ENCODE measurements at regions not wholly inside any gene's neighbourhood (a gene's known extent, or its start where the extent isn't known, plus 50 kb on each side); places are given as distances from the start of the nearest gene placed in this dataset.

DNA sequence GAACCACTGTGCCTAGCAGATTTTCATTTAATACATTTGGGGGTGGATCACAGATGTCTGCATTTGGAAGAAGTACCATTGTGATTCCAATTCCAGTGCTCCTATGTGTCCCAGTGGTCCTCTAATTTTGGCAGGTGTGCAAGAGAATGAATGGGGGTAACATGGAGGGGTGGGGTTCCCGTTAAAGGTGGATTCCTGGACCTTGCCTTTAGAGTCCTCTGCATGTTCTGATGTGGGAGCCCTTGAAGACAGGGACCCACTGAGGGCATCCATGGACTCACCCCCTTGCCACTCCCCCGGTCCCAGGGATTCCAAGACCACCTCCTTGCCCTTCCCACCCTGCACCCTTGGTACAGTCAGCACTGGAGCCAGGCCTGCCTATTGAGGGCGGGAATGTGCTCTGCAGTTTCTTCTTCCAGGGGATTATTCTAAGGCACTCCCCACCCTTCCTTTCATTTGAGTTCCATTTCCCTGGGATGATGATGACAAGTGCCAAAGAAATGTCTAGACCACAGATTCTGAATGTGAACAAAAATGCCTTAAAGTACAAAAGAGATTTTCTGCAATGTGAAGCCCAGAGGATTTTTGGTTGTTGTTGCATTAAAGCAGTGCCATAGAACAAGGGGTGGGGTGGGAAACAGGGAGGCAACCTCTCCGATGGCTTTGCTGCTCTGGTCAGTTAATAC, 119.4 kb upstream of the PTCH1 start:
- no peak overlapping the region for H3K4me3 ChIP-seq (ENCODE audit: low read length)
- no peaks in the 10 kb centered on the region for H4K20me1 ChIP-seq (ENCODE audit: control insufficient read depth, insufficient read depth, low read depth, low read length)
- H3F3A ChIP-seq (ENCODE audit: control insufficient read depth, insufficient read depth): no peaks in the 10 kb centered on the region
- no peaks in the 10 kb centered on the region for H3K9me2 ChIP-seq (replicated peaks; ENCODE audit: control insufficient read depth, low read length)
- no peak for TF ChIP-seq EZH2phosphoT487 (IDR thresholded peaks at IDR 0.05; ENCODE audit: borderline replicate concordance, low read length)
- no peak for TF ChIP-seq CTCF (IDR thresholded peaks at IDR 0.05; ENCODE audit: low read depth, low read length, poor library complexity, severe bottlenecking)
- no peaks in the 10 kb centered on the region for H3K4me1 ChIP-seq (ENCODE audit: control insufficient read depth, low read length)
- no peaks in the 10 kb centered on the region for H3K79me2 ChIP-seq (ENCODE audit: control insufficient read depth, low read length)
- no peaks in the 10 kb centered on the region for H3K9me3 ChIP-seq (ENCODE audit: control insufficient read depth, insufficient read depth, low read length)
- peaks cover 15% of the 10 kb centered on the region; the same call in 1 of the 2 replicates for H3K27me3 ChIP-seq (ENCODE audit: control insufficient read depth, low read length)
- H3K4me2 ChIP-seq (ENCODE audit: low read length): no peak overlapping the region
- H3K36me3 ChIP-seq (ENCODE audit: control insufficient read depth, low read length): no peaks in the 10 kb centered on the region
- no peak overlapping the region for H3K27ac ChIP-seq (ENCODE audit: low read depth, low read length)

DNA sequence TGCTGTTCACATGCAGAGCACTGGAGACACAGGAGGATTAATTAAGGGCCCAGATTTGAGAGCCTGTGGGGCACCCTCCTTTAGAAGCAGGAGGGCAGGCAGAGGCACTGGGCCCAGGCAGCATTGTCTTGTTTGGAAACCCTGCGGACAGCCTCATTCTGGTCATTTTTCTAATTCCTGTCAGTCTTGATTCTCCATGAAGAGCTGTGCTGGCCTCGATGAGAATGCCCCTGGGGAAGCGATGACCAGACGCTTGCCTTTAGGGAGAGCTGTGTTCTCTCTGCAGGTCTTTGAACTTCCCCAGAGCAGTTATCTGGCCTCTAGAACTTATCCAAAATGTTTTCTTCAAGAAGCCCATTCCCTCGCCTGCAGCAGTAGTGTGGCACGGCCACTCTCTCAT, 117.8 kb upstream of the PTCH1 start:
- Histone ChIP-seq H3K4me2 (ENCODE audit: low read length) (no peak overlapping the region), H3K4me1 (ENCODE audit: control insufficient read depth, low read length) (no peaks in the 10 kb centered on the region), H4K20me1 (ENCODE audit: control insufficient read depth, insufficient read depth, low read depth, low read length) (no peaks in the 10 kb centered on the region), H3K27me3 (ENCODE audit: control insufficient read depth, low read length) (peaks cover 7% of the 10 kb centered on the region; the same call in 1 of the 2 replicates), H3K9me2 (replicated peaks; ENCODE audit: control insufficient read depth, low read length) (no peaks in the 10 kb centered on the region), H3F3A (ENCODE audit: control insufficient read depth, insufficient read depth) (no peaks in the 10 kb centered on the region), H3K79me2 (ENCODE audit: control insufficient read depth, low read length) (no peaks in the 10 kb centered on the region), H3K36me3 (ENCODE audit: control insufficient read depth, low read length) (no peaks in the 10 kb centered on the region), H3K9me3 (ENCODE audit: control insufficient read depth, insufficient read depth, low read length) (no peaks in the 10 kb centered on the region), H3K4me3 (ENCODE audit: low read length) (no peak overlapping the region), H3K27ac (ENCODE audit: low read depth, low read length) (no peak overlapping the region)
- no peak for TF ChIP-seq EZH2phosphoT487 (IDR thresholded peaks at IDR 0.05; ENCODE audit: borderline replicate concordance, low read length)

- Histone ChIP-seq H3K9me2 (replicated peaks; ENCODE audit: control insufficient read depth, low read length) (no peaks in the 10 kb centered on the region), H3K4me1 (ENCODE audit: control insufficient read depth, low read length) (no peaks in the 10 kb centered on the region), H3K4me2 (ENCODE audit: low read length) (no peak overlapping the region), H3K27ac (ENCODE audit: low read depth, low read length) (no peak overlapping the region), H3K4me3 (ENCODE audit: low read length) (no peak overlapping the region), H3F3A (ENCODE audit: control insufficient read depth, insufficient read depth) (no peaks in the 10 kb centered on the region), H3K79me2 (ENCODE audit: control insufficient read depth, low read length) (no peaks in the 10 kb centered on the region), H3K9me3 (ENCODE audit: control insufficient read depth, insufficient read depth, low read length) (no peaks in the 10 kb centered on the region), H3K27me3 (ENCODE audit: control insufficient read depth, low read length) (peaks cover 7% of the 10 kb centered on the region; the same call in 1 of the 2 replicates), H3K36me3 (ENCODE audit: control insufficient read depth, low read length) (no peaks in the 10 kb centered on the region), H4K20me1 (ENCODE audit: control insufficient read depth, insufficient read depth, low read depth, low read length) (no peaks in the 10 kb centered on the region)
- TF ChIP-seq EZH2phosphoT487 (IDR thresholded peaks at IDR 0.05; ENCODE audit: borderline replicate concordance, low read length) (no peak), CTCF (IDR thresholded peaks at IDR 0.05; ENCODE audit: low read depth, low read length, poor library complexity, severe bottlenecking) (no peak)
These were observed 117.3 kb upstream of the PTCH1 start for GRCh38 chr9:95634114-95634513.

GRCh38 chr9:95629585-95629984, 112.8 kb upstream of the PTCH1 start:
- H3K9me2 ChIP-seq (replicated peaks; ENCODE audit: control insufficient read depth, low read length): no peaks in the 10 kb centered on the region
- no peaks in the 10 kb centered on the region for H3K79me2 ChIP-seq (ENCODE audit: control insufficient read depth, low read length)
- TF ChIP-seq EZH2phosphoT487 (IDR thresholded peaks at IDR 0.05; ENCODE audit: borderline replicate concordance, low read length) (no peak), CTCF (IDR thresholded peaks at IDR 0.05; ENCODE audit: low read depth, low read length, poor library complexity, severe bottlenecking) (no peak)

More at GRCh38 chr9:95629585-95629984, 112.8 kb upstream of the PTCH1 start:
- no peaks in the 10 kb centered on the region for H3K4me1 ChIP-seq (ENCODE audit: control insufficient read depth, low read length)
- no peak overlapping the region for H3K4me3 ChIP-seq (ENCODE audit: low read length)
- no peaks in the 10 kb centered on the region for H3F3A ChIP-seq (ENCODE audit: control insufficient read depth, insufficient read depth)
- no peaks in the 10 kb centered on the region for H3K36me3 ChIP-seq (ENCODE audit: control insufficient read depth, low read length)
- H3K9me3 ChIP-seq (ENCODE audit: control insufficient read depth, insufficient read depth, low read length): no peaks in the 10 kb centered on the region
- no peaks in the 10 kb centered on the region for H3K27me3 ChIP-seq (ENCODE audit: control insufficient read depth, low read length)
- no peak overlapping the region for H3K27ac ChIP-seq (ENCODE audit: low read depth, low read length)
- no peaks in the 10 kb centered on the region for H4K20me1 ChIP-seq (ENCODE audit: control insufficient read depth, insufficient read depth, low read depth, low read length)
- no peak overlapping the region for H3K4me2 ChIP-seq (ENCODE audit: low read length)
